Thyroid gland (tissue), 4 donors: ENCODE measurements at regions not wholly inside any gene's neighbourhood (a gene's known extent, or its start where the extent isn't known, plus 50 kb on each side); places are given as distances from the start of the nearest gene placed in this dataset.

Experiments
- CTCF ChIP-seq, 6 experiments: fragments of 200-600 bp in 3 of 6; fragments of 450-650 bp in 3 of 6; sonication (generic) in 3 of 6; IDR thresholded peaks; one replicate each; pipeline ENCODE4 v1.5.1; 2016 to 2019; ENCODE audit warnings: antibody characterized with exemption in 6 of 6, mild to moderate bottlenecking in 2 of 6, inconsistent platforms in 1 of 6, moderate library complexity in 1 of 6
- POLR2A ChIP-seq, 2 donors: fragments of 450-650 bp; IDR thresholded peaks; one replicate each; pipeline ENCODE4 v1.6.1; 2017; ENCODE audit warnings: antibody characterized with exemption in 2 of 2, mild to moderate bottlenecking in 2 of 2, moderate library complexity in 1 of 2

- TF ChIP-seq CTCF (IDR thresholded peaks at IDR 0.05) (no peak), POLR2A (IDR thresholded peaks at IDR 0.05) (no peak)
Observed at GRCh38 chr20:9940329-9940728, 94.5 kb upstream of the ANKEF1 start.
